Liver (tissue), 8 donors: ENCODE measurements at regions not wholly inside any gene's neighbourhood (a gene's known extent, or its start where the extent isn't known, plus 50 kb on each side); places are given as distances from the start of the nearest gene placed in this dataset.

Experiments used
- DNase-seq: peaks from one replicate; pipeline ENCODE4 v3.0.0-alpha.2; 2017; ENCODE audit warnings: low spot score
- H3K27ac ChIP-seq, 2 donors: one replicate each; pipeline ENCODE4 v1.7.0; 2013; ENCODE audit warnings: inconsistent platforms in 2 of 2, low read length in 2 of 2, control low read depth in 1 of 2, low read depth in 1 of 2, mild to moderate bottlenecking in 1 of 2
- H3K27me3 ChIP-seq, 4 donors: one replicate each; pipeline versions ENCODE4 v1.6.1 to v1.7.0; 2013; ENCODE audit warnings: low read length in 3 of 4, inconsistent platforms in 1 of 4, mild to moderate bottlenecking in 1 of 4, moderate library complexity in 1 of 4; ENCODE audit not compliant: control insufficient read depth in 4 of 4, insufficient read depth in 4 of 4
- H3K36me3 ChIP-seq, 4 donors: one replicate each; pipeline versions ENCODE4 v1.6.1 to v1.7.0; 2013; ENCODE audit warnings: low read length in 3 of 4, mild to moderate bottlenecking in 3 of 4, low read depth in 1 of 4, moderate library complexity in 1 of 4; ENCODE audit not compliant: control insufficient read depth in 4 of 4, insufficient read depth in 3 of 4
- H3K4me1 ChIP-seq, 4 donors: one replicate each; pipeline versions ENCODE4 v1.6.1 to v1.7.0; 2013; ENCODE audit warnings: low read length in 3 of 4, mild to moderate bottlenecking in 3 of 4, moderate library complexity in 1 of 4; ENCODE audit not compliant: control insufficient read depth in 4 of 4, insufficient read depth in 4 of 4
- H3K4me3 ChIP-seq, 3 donors: one replicate each; pipeline versions ENCODE4 v1.6.1 to v1.7.0; 2013; ENCODE audit warnings: low read length in 3 of 3, control low read depth in 1 of 3, low read depth in 1 of 3, mild to moderate bottlenecking in 1 of 3
- H3K9ac ChIP-seq, 2 donors: one replicate each; pipeline ENCODE4 v1.7.0; 2013; ENCODE audit warnings: low read length in 2 of 2, mild to moderate bottlenecking in 2 of 2, moderate library complexity in 2 of 2, control low read depth in 1 of 2, low read depth in 1 of 2
- H3K9me3 ChIP-seq, 4 donors: one replicate each; pipeline versions ENCODE4 v1.6.1 to v1.7.0; 2013; ENCODE audit warnings: low read length in 3 of 4; ENCODE audit not compliant: control insufficient read depth in 4 of 4
- EGR1 ChIP-seq, 2 donors: IDR thresholded peaks; 2 replicates each; pipeline ENCODE4 v1.6.1; 2016 to 2018; ENCODE audit warnings: antibody characterized with exemption in 2 of 2, low read depth in 2 of 2
- FOXA2 ChIP-seq: IDR thresholded peaks from 2 replicates; pipeline ENCODE4 v1.6.1; 2016; ENCODE audit warnings: antibody characterized with exemption
- GABPA ChIP-seq, 2 donors: IDR thresholded peaks in 1 of 2; conservative IDR thresholded peaks in 1 of 2; 2 replicates each; pipeline ENCODE4 v1.6.1; 2016; ENCODE audit warnings: antibody characterized with exemption in 2 of 2, mild to moderate bottlenecking in 1 of 2, moderate library complexity in 1 of 2
- HNF4A ChIP-seq, 2 donors: conservative IDR thresholded peaks; 2 replicates each; pipeline ENCODE4 v1.6.1; 2016; ENCODE audit warnings: antibody characterized with exemption in 2 of 2, mild to moderate bottlenecking in 2 of 2
- HNF4G ChIP-seq: IDR thresholded peaks from 2 replicates; pipeline ENCODE4 v1.6.1; 2016; ENCODE audit warnings: antibody characterized with exemption
- JUND ChIP-seq, 2 donors: IDR thresholded peaks; 2 replicates each; pipeline ENCODE4 v1.6.1; 2016; ENCODE audit warnings: antibody characterized with exemption in 2 of 2
- NR2F2 ChIP-seq: IDR thresholded peaks from 2 replicates; pipeline ENCODE4 v1.6.1; 2016; ENCODE audit warnings: antibody characterized with exemption
- RAD21 ChIP-seq, 2 donors: IDR thresholded peaks; 2 replicates each; pipeline ENCODE4 v1.6.1; 2016; ENCODE audit warnings: antibody characterized with exemption in 2 of 2, mild to moderate bottlenecking in 2 of 2
- RXRA ChIP-seq, 2 donors: IDR thresholded peaks; 2 replicates each; pipeline ENCODE4 v1.6.1; 2017 to 2018; ENCODE audit warnings: antibody characterized with exemption in 2 of 2, mild to moderate bottlenecking in 1 of 2
- SP1 ChIP-seq: IDR thresholded peaks from 2 replicates; pipeline ENCODE4 v1.6.1; 2018; ENCODE audit warnings: antibody characterized with exemption, mild to moderate bottlenecking
- TAF1 ChIP-seq: conservative IDR thresholded peaks from 2 replicates; pipeline ENCODE4 v1.6.1; 2016; ENCODE audit warnings: antibody characterized with exemption, mild to moderate bottlenecking
- YY1 ChIP-seq: IDR thresholded peaks from 2 replicates; pipeline ENCODE4 v1.6.1; 2016; ENCODE audit warnings: antibody characterized with exemption, mild to moderate bottlenecking
- WGBS: extraction: QIAGEN DNeasy Blood & Tissue Kit; methylation state at CpG from one replicate; pipeline ENCODE4 v1.1.7; 2013; 5-methylcytosine and 5-hydroxymethylcytosine counted together
- TF ChIP-seq, protein P1 (sequence below): IDR thresholded peaks from 2 replicates; pipeline ENCODE4 v1.6.1; 2016; ENCODE audit warnings: antibody characterized with exemption, mild to moderate bottlenecking
- TF ChIP-seq, protein P2 (sequence below): fragments of 150-350 bp; IDR thresholded peaks from 2 replicates; pipeline ENCODE4 v1.5.1; 2017; ENCODE audit warnings: improper control_type of control experiment, low read depth, low read length; ENCODE audit not compliant: missing input control
- TF ChIP-seq, protein P3 (sequence below): IDR thresholded peaks from 2 replicates; pipeline ENCODE4 v1.6.1; 2016; ENCODE audit warnings: antibody characterized with exemption
- TF ChIP-seq, protein P4 (sequence below): IDR thresholded peaks from 2 replicates; pipeline ENCODE4 v1.6.1; 2016; ENCODE audit warnings: antibody characterized with exemption
- TF ChIP-seq, protein P5 (sequence below): IDR thresholded peaks from 2 replicates; pipeline ENCODE4 v1.6.1; 2016; ENCODE audit warnings: antibody characterized with exemption
- donor health status: healthy.
- donor health status: healthy.
- donor health status: healthy.
- donor health status: healthy.
- donor health status: healthy.

DNA sequence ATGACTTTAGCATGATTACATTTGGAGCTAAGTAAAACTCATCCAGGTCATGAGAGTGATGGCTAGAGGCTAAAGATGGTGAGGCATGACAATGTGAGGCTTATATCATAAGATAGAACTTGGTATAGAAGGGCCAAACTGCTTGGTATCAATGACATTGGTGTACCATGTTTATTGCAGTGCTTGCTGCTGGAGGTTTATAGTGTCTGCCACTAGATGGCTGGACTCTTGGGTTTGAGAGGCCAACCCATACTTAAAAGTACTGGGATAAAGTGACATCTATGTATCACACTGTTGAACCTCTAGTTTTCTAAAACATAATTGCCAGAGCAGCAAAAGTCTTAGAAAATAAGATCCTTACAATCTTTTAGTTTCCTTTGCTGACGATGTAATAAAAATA, 83.0 kb upstream of the TACR3 start:
- no peaks in the 10 kb centered on the region for H3K4me1 ChIP-seq
- H3K27me3 ChIP-seq: no peaks in the 10 kb centered on the region
- H3K4me3 ChIP-seq: no peak overlapping the region
- WGBS: 84% methylated on average over 1 of the region's 1 CpG
- no peak overlapping the region for H3K27ac ChIP-seq
- no peak for DNase-seq
- H3K9ac ChIP-seq: no peak overlapping the region
- H3K36me3 ChIP-seq: no peaks in the 10 kb centered on the region
- H3K9me3 ChIP-seq: peaks cover 0 to 5% (median 0%) of the 10 kb centered on the region in 4 donors
- no peak for TF ChIP-seq NR2F2
- TF ChIP-seq RXRA (IDR thresholded peaks at IDR 0.05): no peak
- TF ChIP-seq, protein P1, sequence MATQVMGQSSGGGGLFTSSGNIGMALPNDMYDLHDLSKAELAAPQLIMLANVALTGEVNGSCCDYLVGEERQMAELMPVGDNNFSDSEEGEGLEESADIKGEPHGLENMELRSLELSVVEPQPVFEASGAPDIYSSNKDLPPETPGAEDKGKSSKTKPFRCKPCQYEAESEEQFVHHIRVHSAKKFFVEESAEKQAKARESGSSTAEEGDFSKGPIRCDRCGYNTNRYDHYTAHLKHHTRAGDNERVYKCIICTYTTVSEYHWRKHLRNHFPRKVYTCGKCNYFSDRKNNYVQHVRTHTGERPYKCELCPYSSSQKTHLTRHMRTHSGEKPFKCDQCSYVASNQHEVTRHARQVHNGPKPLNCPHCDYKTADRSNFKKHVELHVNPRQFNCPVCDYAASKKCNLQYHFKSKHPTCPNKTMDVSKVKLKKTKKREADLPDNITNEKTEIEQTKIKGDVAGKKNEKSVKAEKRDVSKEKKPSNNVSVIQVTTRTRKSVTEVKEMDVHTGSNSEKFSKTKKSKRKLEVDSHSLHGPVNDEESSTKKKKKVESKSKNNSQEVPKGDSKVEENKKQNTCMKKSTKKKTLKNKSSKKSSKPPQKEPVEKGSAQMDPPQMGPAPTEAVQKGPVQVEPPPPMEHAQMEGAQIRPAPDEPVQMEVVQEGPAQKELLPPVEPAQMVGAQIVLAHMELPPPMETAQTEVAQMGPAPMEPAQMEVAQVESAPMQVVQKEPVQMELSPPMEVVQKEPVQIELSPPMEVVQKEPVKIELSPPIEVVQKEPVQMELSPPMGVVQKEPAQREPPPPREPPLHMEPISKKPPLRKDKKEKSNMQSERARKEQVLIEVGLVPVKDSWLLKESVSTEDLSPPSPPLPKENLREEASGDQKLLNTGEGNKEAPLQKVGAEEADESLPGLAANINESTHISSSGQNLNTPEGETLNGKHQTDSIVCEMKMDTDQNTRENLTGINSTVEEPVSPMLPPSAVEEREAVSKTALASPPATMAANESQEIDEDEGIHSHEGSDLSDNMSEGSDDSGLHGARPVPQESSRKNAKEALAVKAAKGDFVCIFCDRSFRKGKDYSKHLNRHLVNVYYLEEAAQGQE: no peak
- TF ChIP-seq TAF1: no peak

DNA sequence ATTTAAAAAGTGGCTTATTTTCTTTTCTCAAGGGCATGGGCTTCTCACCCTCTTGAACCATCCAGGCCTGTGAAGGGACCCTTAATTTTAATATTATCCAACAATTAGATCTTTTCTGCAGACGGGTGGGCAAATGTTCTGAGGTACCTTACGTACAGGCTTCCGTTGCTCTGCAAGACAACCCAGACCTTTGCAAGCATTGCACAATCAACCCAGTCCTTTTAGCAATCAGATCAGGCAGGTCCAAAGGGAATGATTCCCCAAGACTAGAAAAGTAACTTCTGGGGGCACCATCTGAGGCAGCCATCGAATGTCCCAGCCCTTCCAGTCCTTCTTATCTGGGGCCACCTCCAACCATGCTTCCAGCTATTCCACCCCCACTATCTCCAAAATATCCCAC, 67.3 kb upstream of the TACR3 start:
- Histone ChIP-seq H3K9ac (no peak overlapping the region), H3K27ac (no peak overlapping the region), H3K4me1 (no peaks in the 10 kb centered on the region), H3K4me3 (no peak overlapping the region), H3K9me3 (peaks cover 0 to under 1% (median 0%) of the 10 kb centered on the region in 4 donors), H3K36me3 (no peaks in the 10 kb centered on the region), H3K27me3 (no peaks in the 10 kb centered on the region)
- no peak for TF ChIP-seq SP1
- no peak for TF ChIP-seq RXRA (IDR thresholded peaks at IDR 0.05)
- TF ChIP-seq TAF1: no peak
- TF ChIP-seq, protein P2, sequence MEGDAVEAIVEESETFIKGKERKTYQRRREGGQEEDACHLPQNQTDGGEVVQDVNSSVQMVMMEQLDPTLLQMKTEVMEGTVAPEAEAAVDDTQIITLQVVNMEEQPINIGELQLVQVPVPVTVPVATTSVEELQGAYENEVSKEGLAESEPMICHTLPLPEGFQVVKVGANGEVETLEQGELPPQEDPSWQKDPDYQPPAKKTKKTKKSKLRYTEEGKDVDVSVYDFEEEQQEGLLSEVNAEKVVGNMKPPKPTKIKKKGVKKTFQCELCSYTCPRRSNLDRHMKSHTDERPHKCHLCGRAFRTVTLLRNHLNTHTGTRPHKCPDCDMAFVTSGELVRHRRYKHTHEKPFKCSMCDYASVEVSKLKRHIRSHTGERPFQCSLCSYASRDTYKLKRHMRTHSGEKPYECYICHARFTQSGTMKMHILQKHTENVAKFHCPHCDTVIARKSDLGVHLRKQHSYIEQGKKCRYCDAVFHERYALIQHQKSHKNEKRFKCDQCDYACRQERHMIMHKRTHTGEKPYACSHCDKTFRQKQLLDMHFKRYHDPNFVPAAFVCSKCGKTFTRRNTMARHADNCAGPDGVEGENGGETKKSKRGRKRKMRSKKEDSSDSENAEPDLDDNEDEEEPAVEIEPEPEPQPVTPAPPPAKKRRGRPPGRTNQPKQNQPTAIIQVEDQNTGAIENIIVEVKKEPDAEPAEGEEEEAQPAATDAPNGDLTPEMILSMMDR: no peak
- TF ChIP-seq, protein P3, sequence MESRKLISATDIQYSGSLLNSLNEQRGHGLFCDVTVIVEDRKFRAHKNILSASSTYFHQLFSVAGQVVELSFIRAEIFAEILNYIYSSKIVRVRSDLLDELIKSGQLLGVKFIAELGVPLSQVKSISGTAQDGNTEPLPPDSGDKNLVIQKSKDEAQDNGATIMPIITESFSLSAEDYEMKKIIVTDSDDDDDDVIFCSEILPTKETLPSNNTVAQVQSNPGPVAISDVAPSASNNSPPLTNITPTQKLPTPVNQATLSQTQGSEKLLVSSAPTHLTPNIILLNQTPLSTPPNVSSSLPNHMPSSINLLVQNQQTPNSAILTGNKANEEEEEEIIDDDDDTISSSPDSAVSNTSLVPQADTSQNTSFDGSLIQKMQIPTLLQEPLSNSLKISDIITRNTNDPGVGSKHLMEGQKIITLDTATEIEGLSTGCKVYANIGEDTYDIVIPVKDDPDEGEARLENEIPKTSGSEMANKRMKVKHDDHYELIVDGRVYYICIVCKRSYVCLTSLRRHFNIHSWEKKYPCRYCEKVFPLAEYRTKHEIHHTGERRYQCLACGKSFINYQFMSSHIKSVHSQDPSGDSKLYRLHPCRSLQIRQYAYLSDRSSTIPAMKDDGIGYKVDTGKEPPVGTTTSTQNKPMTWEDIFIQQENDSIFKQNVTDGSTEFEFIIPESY: no peak
- no peak for TF ChIP-seq HNF4A (conservative IDR thresholded peaks at IDR 0.05)
- TF ChIP-seq, protein P1: no peak
- TF ChIP-seq HNF4G: no peak
- TF ChIP-seq RAD21 (IDR thresholded peaks at IDR 0.05): no peak
- TF ChIP-seq, protein P4, sequence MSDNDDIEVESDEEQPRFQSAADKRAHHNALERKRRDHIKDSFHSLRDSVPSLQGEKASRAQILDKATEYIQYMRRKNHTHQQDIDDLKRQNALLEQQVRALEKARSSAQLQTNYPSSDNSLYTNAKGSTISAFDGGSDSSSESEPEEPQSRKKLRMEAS: no peak
- no peak for TF ChIP-seq FOXA2
- no peak for TF ChIP-seq JUND (IDR thresholded peaks at IDR 0.05)
- no peak for TF ChIP-seq YY1
- no peak for TF ChIP-seq GABPA (IDR thresholded peaks at IDR 0.05 in 1 of 2, conservative IDR thresholded peaks at IDR 0.05 in 1 of 2)
- TF ChIP-seq, protein P5, sequence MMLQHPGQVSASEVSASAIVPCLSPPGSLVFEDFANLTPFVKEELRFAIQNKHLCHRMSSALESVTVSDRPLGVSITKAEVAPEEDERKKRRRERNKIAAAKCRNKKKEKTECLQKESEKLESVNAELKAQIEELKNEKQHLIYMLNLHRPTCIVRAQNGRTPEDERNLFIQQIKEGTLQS: no peak
- TF ChIP-seq EGR1 (IDR thresholded peaks at IDR 0.05; ENCODE audit: low read depth in 2 of 2): no peak
- no peak for TF ChIP-seq NR2F2
- WGBS: 82% methylated on average over 4 of the region's 4 CpGs
- DNase-seq: no peak
